Nephron (organoid): ENCODE measurements at regions not wholly inside any gene's neighbourhood (a gene's known extent, or its start where the extent isn't known, plus 50 kb on each side); places are given as distances from the start of the nearest gene placed in this dataset.

Source experiments
- H3K27ac Mint-ChIP-seq, 3 experiments: 2 replicates each; pipeline ENCODE4 v1.8.0; 2020; ENCODE audit warnings: mixed read lengths in 3 of 3, mild to moderate bottlenecking in 2 of 3, moderate library complexity in 1 of 3
- H3K27me3 Mint-ChIP-seq: 2 replicates; pipeline ENCODE4 v1.8.0; 2021; ENCODE audit warnings: low read depth, mild to moderate bottlenecking, moderate library complexity, mixed read lengths
- H3K36me3 Mint-ChIP-seq: 2 replicates; pipeline ENCODE4 v1.8.0; 2020; ENCODE audit warnings: low read depth, mixed read lengths
- H3K4me1 Mint-ChIP-seq: 2 replicates; pipeline ENCODE4 v1.8.0; 2020; ENCODE audit warnings: mixed read lengths
- H3K4me3 Mint-ChIP-seq, 3 experiments: 2 replicates each; pipeline ENCODE4 v1.8.0; 2020; ENCODE audit warnings: mild to moderate bottlenecking in 3 of 3, mixed read lengths in 3 of 3, moderate library complexity in 2 of 3
- H3K9me3 Mint-ChIP-seq: 2 replicates; pipeline ENCODE4 v1.8.0; 2020; ENCODE audit warnings: mixed read lengths
- TF ChIP-seq, protein P1 (sequence below), 3 experiments: fragments of 200-600 bp; sonication (generic); IDR thresholded peaks; one replicate each; pipeline ENCODE4 v1.5.0; 2021; ENCODE audit warnings: antibody characterized with exemption in 3 of 3; ENCODE audit not compliant: unreplicated experiment in 3 of 3

- no peaks in the 10 kb centered on the region for H3K9me3 Mint-ChIP-seq
- no peak overlapping the region for H3K4me3 Mint-ChIP-seq
- TF ChIP-seq, protein P1, sequence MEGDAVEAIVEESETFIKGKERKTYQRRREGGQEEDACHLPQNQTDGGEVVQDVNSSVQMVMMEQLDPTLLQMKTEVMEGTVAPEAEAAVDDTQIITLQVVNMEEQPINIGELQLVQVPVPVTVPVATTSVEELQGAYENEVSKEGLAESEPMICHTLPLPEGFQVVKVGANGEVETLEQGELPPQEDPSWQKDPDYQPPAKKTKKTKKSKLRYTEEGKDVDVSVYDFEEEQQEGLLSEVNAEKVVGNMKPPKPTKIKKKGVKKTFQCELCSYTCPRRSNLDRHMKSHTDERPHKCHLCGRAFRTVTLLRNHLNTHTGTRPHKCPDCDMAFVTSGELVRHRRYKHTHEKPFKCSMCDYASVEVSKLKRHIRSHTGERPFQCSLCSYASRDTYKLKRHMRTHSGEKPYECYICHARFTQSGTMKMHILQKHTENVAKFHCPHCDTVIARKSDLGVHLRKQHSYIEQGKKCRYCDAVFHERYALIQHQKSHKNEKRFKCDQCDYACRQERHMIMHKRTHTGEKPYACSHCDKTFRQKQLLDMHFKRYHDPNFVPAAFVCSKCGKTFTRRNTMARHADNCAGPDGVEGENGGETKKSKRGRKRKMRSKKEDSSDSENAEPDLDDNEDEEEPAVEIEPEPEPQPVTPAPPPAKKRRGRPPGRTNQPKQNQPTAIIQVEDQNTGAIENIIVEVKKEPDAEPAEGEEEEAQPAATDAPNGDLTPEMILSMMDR (IDR thresholded peaks at IDR 0.05; ENCODE audit: unreplicated experiment in 3 of 3) = no peak
- H3K27ac Mint-ChIP-seq = no peak overlapping the region
- H3K27me3 Mint-ChIP-seq = no peaks in the 10 kb centered on the region
- H3K4me1 Mint-ChIP-seq = no peaks in the 10 kb centered on the region
- no peaks in the 10 kb centered on the region for H3K36me3 Mint-ChIP-seq
Observed at GRCh38 chr2:67232936-67233335, 164.2 kb upstream of the ETAA1 start.

- Mint-ChIP-seq H3K27me3 (peaks cover 4% of the 10 kb centered on the region), H3K36me3 (no peaks in the 10 kb centered on the region), H3K27ac (no peak overlapping the region), H3K4me1 (no peaks in the 10 kb centered on the region), H3K9me3 (no peaks in the 10 kb centered on the region), H3K4me3 (no peak overlapping the region)
- TF ChIP-seq, protein P1 (IDR thresholded peaks at IDR 0.05; ENCODE audit: unreplicated experiment in 3 of 3) = no peak
Observed at GRCh38 chr2:67234440-67234839, 162.7 kb upstream of the ETAA1 start.

- Mint-ChIP-seq H3K36me3 (no peaks in the 10 kb centered on the region), H3K9me3 (no peaks in the 10 kb centered on the region), H3K27me3 (peaks cover 4% of the 10 kb centered on the region), H3K27ac (no peak overlapping the region), H3K4me3 (no peak overlapping the region), H3K4me1 (no peaks in the 10 kb centered on the region)
- TF ChIP-seq, protein P1 (IDR thresholded peaks at IDR 0.05; ENCODE audit: unreplicated experiment in 3 of 3) = no peak
Observed at GRCh38 chr2:67237288-67237687, 159.8 kb upstream of the ETAA1 start.

DNA sequence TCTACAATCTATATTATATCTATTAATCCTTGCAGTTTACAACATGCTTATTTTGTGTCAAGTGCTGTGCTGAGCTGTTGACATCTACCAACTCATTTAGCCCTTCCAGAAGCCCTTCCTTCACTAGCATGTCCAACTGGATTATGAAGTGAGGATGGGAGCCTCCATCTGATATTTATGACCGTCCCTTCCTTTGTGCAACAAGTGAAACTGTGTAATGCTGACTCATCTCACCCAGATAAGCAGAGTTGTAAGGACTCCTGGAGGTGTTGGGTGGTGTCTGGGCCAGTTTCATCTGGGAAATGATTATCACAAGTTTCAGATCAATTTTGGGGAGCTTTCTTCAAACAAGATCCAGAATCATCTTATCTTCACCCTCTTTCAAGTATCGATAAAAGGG is 156.6 kb upstream of the ETAA1 start:
- Mint-ChIP-seq H3K27ac (no peak overlapping the region), H3K9me3 (peaks cover 2% of the 10 kb centered on the region), H3K4me3 (no peak overlapping the region), H3K36me3 (no peaks in the 10 kb centered on the region), H3K27me3 (peaks cover 4% of the 10 kb centered on the region), H3K4me1 (peaks cover 5% of the 10 kb centered on the region)
- TF ChIP-seq, protein P1 (IDR thresholded peaks at IDR 0.05; ENCODE audit: unreplicated experiment in 3 of 3) = no peak

DNA sequence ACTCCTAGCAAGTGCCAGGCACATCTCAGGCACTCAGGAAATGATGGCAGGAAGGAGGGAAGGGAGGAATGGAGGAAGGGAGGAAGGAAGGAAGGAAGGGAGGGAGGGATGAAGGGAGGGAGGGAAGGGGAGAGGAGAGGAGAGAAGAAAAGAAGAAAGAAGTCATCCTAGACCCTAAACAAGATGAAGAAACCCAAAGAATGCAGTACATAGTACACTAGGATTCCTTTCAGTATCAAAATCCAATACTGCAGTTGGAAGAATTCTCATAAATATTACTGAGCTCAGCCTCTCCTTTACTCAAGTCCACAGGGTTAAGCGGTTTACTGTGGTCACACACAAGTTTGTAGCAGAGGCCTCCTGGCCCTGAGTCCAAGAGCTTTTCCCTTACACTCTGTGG is 155.7 kb upstream of the ETAA1 start:
- H3K27ac Mint-ChIP-seq = no peak overlapping the region
- no peak overlapping the region for H3K4me3 Mint-ChIP-seq
- H3K4me1 Mint-ChIP-seq = peaks cover 5% of the 10 kb centered on the region

DNA sequence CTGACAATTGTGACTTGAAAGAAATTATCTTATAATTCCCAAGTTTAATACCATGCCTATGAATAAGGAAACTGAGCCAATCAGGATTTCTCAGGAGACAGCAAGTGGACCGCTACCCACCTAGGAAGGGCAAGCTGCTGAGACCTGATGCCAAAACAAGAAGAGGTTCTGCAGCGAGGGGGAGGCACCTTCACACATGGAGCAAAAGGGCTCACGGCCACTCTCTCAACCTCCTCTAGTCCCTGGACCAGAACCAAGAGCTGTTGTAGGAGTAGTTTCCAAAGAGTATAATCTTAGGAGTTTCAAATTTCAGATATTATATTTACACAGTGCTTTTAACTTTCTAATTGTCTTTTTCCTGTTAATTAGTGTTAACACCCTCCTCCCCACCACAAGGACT is 154.7 kb upstream of the ETAA1 start:
- Mint-ChIP-seq H3K27ac (no peak overlapping the region), H3K4me1 (peaks cover 5% of the 10 kb centered on the region), H3K4me3 (no peak overlapping the region), H3K9me3 (peaks cover 2% of the 10 kb centered on the region), H3K36me3 (no peaks in the 10 kb centered on the region), H3K27me3 (peaks cover 4% of the 10 kb centered on the region)
- TF ChIP-seq, protein P1 (IDR thresholded peaks at IDR 0.05; ENCODE audit: unreplicated experiment in 3 of 3) = no peak

More for the DNA sequence above, 155.7 kb upstream of the ETAA1 start:
- Mint-ChIP-seq H3K27me3 (peaks cover 4% of the 10 kb centered on the region), H3K9me3 (peaks cover 2% of the 10 kb centered on the region), H3K36me3 (no peaks in the 10 kb centered on the region)
- TF ChIP-seq, protein P1 (IDR thresholded peaks at IDR 0.05; ENCODE audit: unreplicated experiment in 3 of 3) = no peak
